ENCODE measurements at regions not wholly inside any gene's neighbourhood (a gene's known extent, or its start where the extent isn't known, plus 50 kb on each side); places are given as distances from the start of the nearest gene placed in this dataset.
"Not testable (repeated sequence)": the region's sequence is repeated elsewhere in the genome, so short reads cannot be mapped to it uniquely, and the experiment has no call there.

DNA sequence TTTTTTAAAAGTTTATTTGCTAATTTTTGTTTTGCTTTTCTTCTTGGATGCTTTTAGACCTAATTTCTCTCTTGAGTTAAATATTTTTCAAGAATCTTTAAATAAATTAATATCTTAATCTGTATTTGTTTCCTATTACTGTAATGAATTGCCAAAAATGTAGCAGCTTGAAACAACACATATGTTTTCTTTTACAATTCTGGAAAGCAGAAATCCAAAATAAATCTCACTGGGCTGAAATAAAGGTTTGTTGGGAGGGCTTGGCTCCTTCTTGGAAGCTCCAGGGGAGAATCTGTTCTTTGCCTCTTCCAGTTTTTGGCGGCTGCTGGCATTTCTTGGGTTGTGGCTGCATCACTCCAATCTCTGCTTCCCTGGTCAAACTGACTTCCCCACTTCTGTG lies 658.1 kb upstream of the ARRDC3 start:
- Histone ChIP-seq H3K27ac (ENCODE audit: low read depth, low read length) (no peak overlapping the region), H3K36me3 (ENCODE audit: control insufficient read depth, low read length) (no peaks in the 10 kb centered on the region), H3K9me3 (ENCODE audit: control insufficient read depth, insufficient read depth, low read length) (no peaks in the 10 kb centered on the region), H3K4me3 (ENCODE audit: low read length) (no peak overlapping the region), H3F3A (ENCODE audit: control insufficient read depth, insufficient read depth) (no peaks in the 10 kb centered on the region), H4K20me1 (ENCODE audit: control insufficient read depth, insufficient read depth, low read depth, low read length) (no peaks in the 10 kb centered on the region), H3K9me2 (replicated peaks; ENCODE audit: control insufficient read depth, low read length) (no peaks in the 10 kb centered on the region), H3K4me2 (ENCODE audit: low read length) (no peak overlapping the region), H3K79me2 (ENCODE audit: control insufficient read depth, low read length) (no peaks in the 10 kb centered on the region), H3K27me3 (ENCODE audit: control insufficient read depth, low read length) (no peaks in the 10 kb centered on the region), H3K4me1 (ENCODE audit: control insufficient read depth, low read length) (no peaks in the 10 kb centered on the region)
- TF ChIP-seq, protein P1, sequence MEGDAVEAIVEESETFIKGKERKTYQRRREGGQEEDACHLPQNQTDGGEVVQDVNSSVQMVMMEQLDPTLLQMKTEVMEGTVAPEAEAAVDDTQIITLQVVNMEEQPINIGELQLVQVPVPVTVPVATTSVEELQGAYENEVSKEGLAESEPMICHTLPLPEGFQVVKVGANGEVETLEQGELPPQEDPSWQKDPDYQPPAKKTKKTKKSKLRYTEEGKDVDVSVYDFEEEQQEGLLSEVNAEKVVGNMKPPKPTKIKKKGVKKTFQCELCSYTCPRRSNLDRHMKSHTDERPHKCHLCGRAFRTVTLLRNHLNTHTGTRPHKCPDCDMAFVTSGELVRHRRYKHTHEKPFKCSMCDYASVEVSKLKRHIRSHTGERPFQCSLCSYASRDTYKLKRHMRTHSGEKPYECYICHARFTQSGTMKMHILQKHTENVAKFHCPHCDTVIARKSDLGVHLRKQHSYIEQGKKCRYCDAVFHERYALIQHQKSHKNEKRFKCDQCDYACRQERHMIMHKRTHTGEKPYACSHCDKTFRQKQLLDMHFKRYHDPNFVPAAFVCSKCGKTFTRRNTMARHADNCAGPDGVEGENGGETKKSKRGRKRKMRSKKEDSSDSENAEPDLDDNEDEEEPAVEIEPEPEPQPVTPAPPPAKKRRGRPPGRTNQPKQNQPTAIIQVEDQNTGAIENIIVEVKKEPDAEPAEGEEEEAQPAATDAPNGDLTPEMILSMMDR (IDR thresholded peaks at IDR 0.05; ENCODE audit: low read depth, low read length, poor library complexity, severe bottlenecking), result no peak
- TF ChIP-seq EZH2phosphoT487 (IDR thresholded peaks at IDR 0.05; ENCODE audit: borderline replicate concordance, low read length), result no peak

DNA sequence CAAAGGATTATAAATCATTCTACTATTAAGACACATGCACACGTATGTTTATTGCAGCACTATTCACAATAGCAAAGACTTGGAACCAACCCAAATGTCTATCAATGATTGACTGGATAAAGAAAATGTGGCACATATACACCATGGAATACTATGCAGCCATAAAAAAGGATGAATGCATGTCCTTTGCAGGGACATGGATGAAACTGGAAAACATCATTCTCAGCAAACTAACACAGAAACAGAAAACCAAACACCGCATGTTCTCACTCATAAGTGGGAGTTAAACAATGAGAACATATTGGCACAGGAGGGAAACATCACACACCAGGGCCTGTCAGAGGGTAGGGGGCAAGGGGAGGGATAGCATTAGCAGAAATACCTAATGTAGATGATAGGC lies 646.7 kb upstream of the ARRDC3 start:
- not testable (repeated sequence) for H3F3A ChIP-seq (ENCODE audit: control insufficient read depth, insufficient read depth); H3K27me3 ChIP-seq (ENCODE audit: control insufficient read depth, low read length); H3K4me3 ChIP-seq (ENCODE audit: low read length)

DNA sequence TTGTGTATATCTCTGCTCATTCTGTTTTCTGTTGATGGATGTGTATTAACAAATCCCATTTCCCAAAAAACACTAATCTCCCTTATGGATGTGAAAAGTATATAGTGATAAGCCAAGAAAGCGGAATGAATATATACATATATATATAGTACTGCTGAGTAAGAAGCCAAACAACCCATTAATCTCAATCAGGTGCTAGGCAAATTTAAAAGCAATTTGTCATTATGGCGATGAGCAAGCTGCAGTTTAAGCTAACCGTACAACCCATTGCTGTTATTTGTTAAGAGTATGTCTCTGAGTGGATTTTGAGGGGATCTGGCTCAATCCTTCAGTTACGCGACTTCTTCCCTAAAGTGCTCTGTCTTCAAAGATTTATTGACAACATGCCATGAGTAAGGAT lies 640.4 kb upstream of the ARRDC3 start:
- TF ChIP-seq, protein P1 (IDR thresholded peaks at IDR 0.05; ENCODE audit: low read depth, low read length, poor library complexity, severe bottlenecking), result no peak
- no peak for TF ChIP-seq EZH2phosphoT487 (IDR thresholded peaks at IDR 0.05; ENCODE audit: borderline replicate concordance, low read length)
- Histone ChIP-seq H3K9me2 (replicated peaks; ENCODE audit: control insufficient read depth, low read length) (no peaks in the 10 kb centered on the region), H3K27me3 (ENCODE audit: control insufficient read depth, low read length) (no peaks in the 10 kb centered on the region), H3K27ac (ENCODE audit: low read depth, low read length) (no peak overlapping the region), H3K4me3 (ENCODE audit: low read length) (no peak overlapping the region), H3K36me3 (ENCODE audit: control insufficient read depth, low read length) (no peaks in the 10 kb centered on the region), H3K4me2 (ENCODE audit: low read length) (no peak overlapping the region), H3K4me1 (ENCODE audit: control insufficient read depth, low read length) (no peaks in the 10 kb centered on the region), H3F3A (ENCODE audit: control insufficient read depth, insufficient read depth) (no peaks in the 10 kb centered on the region), H4K20me1 (ENCODE audit: control insufficient read depth, insufficient read depth, low read depth, low read length) (no peaks in the 10 kb centered on the region), H3K79me2 (ENCODE audit: control insufficient read depth, low read length) (no peaks in the 10 kb centered on the region), H3K9me3 (ENCODE audit: control insufficient read depth, insufficient read depth, low read length) (no peaks in the 10 kb centered on the region)

More for the DNA sequence above, 646.7 kb upstream of the ARRDC3 start:
- not testable (repeated sequence) for H3K4me1 ChIP-seq (ENCODE audit: control insufficient read depth, low read length); H4K20me1 ChIP-seq (ENCODE audit: control insufficient read depth, insufficient read depth, low read depth, low read length); H3K4me2 ChIP-seq (ENCODE audit: low read length); H3K9me3 ChIP-seq (ENCODE audit: control insufficient read depth, insufficient read depth, low read length); H3K9me2 ChIP-seq (replicated peaks; ENCODE audit: control insufficient read depth, low read length); H3K79me2 ChIP-seq (ENCODE audit: control insufficient read depth, low read length); H3K27ac ChIP-seq (ENCODE audit: low read depth, low read length); H3K36me3 ChIP-seq (ENCODE audit: control insufficient read depth, low read length)

DNA sequence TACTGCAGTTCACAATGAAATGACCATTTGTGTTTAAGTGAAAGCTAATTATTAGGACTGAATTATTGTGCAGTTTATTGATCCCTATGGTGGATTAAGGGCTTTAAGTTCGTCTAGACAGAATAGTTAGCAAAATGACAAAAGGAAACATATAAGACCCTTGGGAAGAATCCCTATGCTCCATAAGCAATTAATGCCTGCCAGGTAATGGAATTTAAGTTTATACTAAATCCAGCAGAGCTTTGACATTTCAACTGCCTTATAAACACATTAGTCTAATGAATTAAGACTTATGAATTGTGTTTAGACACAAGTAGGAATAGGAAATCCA lies 640.0 kb upstream of the ARRDC3 start:
- Histone ChIP-seq H4K20me1 (ENCODE audit: control insufficient read depth, insufficient read depth, low read depth, low read length) (no peaks in the 10 kb centered on the region), H3K36me3 (ENCODE audit: control insufficient read depth, low read length) (no peaks in the 10 kb centered on the region), H3K27ac (ENCODE audit: low read depth, low read length) (no peak overlapping the region), H3K79me2 (ENCODE audit: control insufficient read depth, low read length) (no peaks in the 10 kb centered on the region), H3K4me3 (ENCODE audit: low read length) (no peak overlapping the region), H3K9me3 (ENCODE audit: control insufficient read depth, insufficient read depth, low read length) (no peaks in the 10 kb centered on the region), H3K4me2 (ENCODE audit: low read length) (no peak overlapping the region), H3F3A (ENCODE audit: control insufficient read depth, insufficient read depth) (no peaks in the 10 kb centered on the region), H3K27me3 (ENCODE audit: control insufficient read depth, low read length) (no peaks in the 10 kb centered on the region), H3K4me1 (ENCODE audit: control insufficient read depth, low read length) (no peaks in the 10 kb centered on the region), H3K9me2 (replicated peaks; ENCODE audit: control insufficient read depth, low read length) (no peaks in the 10 kb centered on the region)
- TF ChIP-seq EZH2phosphoT487 (IDR thresholded peaks at IDR 0.05; ENCODE audit: borderline replicate concordance, low read length), result no peak
- TF ChIP-seq, protein P1 (IDR thresholded peaks at IDR 0.05; ENCODE audit: low read depth, low read length, poor library complexity, severe bottlenecking), result no peak

Data from DOHH2 (cell line).